ENCODE measurements at regions not wholly inside any gene's neighbourhood (a gene's known extent, or its start where the extent isn't known, plus 50 kb on each side); places are given as distances from the start of the nearest gene placed in this dataset.

DNA sequence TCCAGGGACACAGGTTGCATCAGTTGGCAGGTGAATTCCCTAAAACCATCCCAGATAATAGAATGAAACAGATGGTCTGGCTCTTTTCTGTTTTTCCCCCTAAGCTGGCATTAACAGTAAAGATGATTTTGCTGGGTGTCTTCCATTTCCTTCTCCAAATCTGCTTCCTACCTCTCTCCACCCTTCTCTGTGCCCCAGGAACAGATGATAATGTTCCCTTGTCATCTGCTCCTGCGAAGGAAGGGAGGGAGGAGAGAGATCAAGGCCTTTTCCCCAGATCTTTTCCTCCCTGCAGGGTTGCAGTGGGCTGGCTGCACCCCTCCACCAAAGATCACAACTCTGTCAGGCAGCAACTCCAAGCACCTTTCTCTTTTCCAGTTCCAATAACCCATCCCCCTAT, 156.5 kb upstream of the PRDM1 start:
- H3K9me3 ChIP-seq: no peaks in the 10 kb centered on the region
- H3K27ac ChIP-seq: no peak overlapping the region
- no peaks in the 10 kb centered on the region for H3K4me1 ChIP-seq
- DNase-seq (ENCODE audit: low spot score): no peak
- H3K36me3 ChIP-seq: no peaks in the 10 kb centered on the region
- no peaks in the 10 kb centered on the region for H3K27me3 ChIP-seq
- no peak overlapping the region for H3K4me3 ChIP-seq
- TF ChIP-seq, protein P1, sequence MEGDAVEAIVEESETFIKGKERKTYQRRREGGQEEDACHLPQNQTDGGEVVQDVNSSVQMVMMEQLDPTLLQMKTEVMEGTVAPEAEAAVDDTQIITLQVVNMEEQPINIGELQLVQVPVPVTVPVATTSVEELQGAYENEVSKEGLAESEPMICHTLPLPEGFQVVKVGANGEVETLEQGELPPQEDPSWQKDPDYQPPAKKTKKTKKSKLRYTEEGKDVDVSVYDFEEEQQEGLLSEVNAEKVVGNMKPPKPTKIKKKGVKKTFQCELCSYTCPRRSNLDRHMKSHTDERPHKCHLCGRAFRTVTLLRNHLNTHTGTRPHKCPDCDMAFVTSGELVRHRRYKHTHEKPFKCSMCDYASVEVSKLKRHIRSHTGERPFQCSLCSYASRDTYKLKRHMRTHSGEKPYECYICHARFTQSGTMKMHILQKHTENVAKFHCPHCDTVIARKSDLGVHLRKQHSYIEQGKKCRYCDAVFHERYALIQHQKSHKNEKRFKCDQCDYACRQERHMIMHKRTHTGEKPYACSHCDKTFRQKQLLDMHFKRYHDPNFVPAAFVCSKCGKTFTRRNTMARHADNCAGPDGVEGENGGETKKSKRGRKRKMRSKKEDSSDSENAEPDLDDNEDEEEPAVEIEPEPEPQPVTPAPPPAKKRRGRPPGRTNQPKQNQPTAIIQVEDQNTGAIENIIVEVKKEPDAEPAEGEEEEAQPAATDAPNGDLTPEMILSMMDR (IDR thresholded peaks at IDR 0.05): no peak

DNA sequence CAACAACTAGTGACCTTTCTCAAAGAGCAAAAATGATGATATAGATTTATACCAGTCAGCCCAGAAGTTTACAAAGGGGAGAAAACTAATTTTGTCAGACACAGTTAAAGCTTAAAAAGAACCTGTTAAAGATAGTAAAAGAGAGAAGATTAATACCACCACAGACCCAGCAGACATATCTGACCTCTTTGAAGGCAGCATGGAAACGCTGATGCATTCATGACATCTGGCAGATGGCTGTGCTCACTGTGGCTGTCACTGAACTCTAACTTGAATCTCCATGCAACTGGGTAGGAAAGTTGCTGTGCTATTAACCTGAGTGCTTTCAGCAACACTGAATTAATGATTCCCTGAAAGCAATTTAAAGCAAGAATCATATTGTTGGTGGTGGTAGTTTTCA, 159.8 kb upstream of the PRDM1 start:
- H3K4me1 ChIP-seq: no peaks in the 10 kb centered on the region
- TF ChIP-seq, protein P1 (IDR thresholded peaks at IDR 0.05): no peak
- no peak for DNase-seq (ENCODE audit: low spot score)
- no peak overlapping the region for H3K27ac ChIP-seq
- H3K4me3 ChIP-seq: no peak overlapping the region
- no peaks in the 10 kb centered on the region for H3K27me3 ChIP-seq
- H3K9me3 ChIP-seq: no peaks in the 10 kb centered on the region
- no peaks in the 10 kb centered on the region for H3K36me3 ChIP-seq

DNA sequence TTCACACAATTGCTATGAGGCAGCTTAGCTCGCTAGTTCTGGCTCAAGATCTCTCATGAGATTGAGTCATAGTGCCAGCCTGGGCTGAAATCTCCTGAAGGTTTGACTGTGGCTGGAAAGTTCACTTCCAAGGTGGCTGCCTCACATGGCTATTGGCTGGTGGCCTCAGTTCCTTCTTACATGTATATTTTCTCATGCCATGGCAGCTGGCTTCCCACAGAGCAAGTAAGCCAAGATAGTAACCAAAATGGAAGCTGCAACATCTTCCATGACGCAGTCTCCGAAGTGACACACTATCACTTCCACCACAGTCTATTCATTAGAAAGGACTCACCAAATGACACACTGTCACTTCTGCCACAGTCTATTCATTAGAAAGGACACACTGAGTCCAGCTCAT, 160.4 kb upstream of the PRDM1 start:
- H3K27ac ChIP-seq: no peak overlapping the region
- H3K4me1 ChIP-seq: no peaks in the 10 kb centered on the region
- H3K4me3 ChIP-seq: no peak overlapping the region
- no peaks in the 10 kb centered on the region for H3K36me3 ChIP-seq
- TF ChIP-seq, protein P1 (IDR thresholded peaks at IDR 0.05): no peak
- DNase-seq (ENCODE audit: low spot score): no peak
- H3K27me3 ChIP-seq: no peaks in the 10 kb centered on the region
- H3K9me3 ChIP-seq: no peaks in the 10 kb centered on the region

DNA sequence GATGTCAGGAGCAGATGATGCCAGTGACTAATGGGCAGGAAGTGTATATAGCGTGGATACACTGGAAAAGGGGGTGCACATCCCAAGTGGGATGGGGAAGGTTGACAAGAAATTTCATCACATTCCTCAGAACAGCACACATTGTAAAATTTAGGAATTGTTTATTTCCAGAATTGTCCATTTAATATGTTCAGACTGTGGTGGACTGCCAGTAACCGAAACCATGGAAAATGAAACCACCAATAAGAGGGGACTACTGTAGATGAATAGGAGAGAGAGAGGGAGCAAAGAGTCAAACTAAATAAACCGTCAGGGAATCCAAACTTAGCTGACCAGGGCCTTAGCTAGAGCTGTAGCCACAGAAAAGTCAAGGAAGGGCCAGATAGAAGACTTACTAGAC, 164.4 kb upstream of the PRDM1 start:
- no peaks in the 10 kb centered on the region for H3K4me1 ChIP-seq
- no peaks in the 10 kb centered on the region for H3K9me3 ChIP-seq
- H3K4me3 ChIP-seq: no peak overlapping the region
- no peaks in the 10 kb centered on the region for H3K27me3 ChIP-seq
- no peak overlapping the region for H3K27ac ChIP-seq
- TF ChIP-seq, protein P1 (IDR thresholded peaks at IDR 0.05): no peak
- no peak for DNase-seq (ENCODE audit: low spot score)
- H3K36me3 ChIP-seq: no peaks in the 10 kb centered on the region

DNA sequence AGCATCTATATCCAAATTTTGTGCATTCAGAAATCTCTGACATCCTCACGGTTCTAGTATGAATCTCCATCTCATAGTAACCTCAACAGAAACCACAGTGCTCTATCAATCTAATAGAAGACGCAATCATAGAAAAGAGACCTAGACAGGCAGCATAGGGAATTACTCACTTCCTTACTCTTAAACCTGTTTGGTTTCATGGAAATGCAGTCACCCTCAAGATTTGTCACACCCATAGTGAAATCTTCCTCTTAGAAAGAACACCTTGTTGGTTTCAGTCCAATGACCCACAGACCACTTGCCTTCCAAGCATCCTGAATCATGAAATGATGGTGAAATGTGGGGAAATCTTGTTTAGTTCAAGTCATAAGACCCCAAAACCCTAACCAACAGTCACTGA, 166.1 kb upstream of the PRDM1 start:
- no peaks in the 10 kb centered on the region for H3K36me3 ChIP-seq
- H3K4me1 ChIP-seq: no peaks in the 10 kb centered on the region
- TF ChIP-seq, protein P1 (IDR thresholded peaks at IDR 0.05): no peak
- H3K9me3 ChIP-seq: no peaks in the 10 kb centered on the region
- no peaks in the 10 kb centered on the region for H3K27me3 ChIP-seq
- no peak for DNase-seq (ENCODE audit: low spot score)
- H3K27ac ChIP-seq: no peak overlapping the region
- H3K4me3 ChIP-seq: no peak overlapping the region

DNA sequence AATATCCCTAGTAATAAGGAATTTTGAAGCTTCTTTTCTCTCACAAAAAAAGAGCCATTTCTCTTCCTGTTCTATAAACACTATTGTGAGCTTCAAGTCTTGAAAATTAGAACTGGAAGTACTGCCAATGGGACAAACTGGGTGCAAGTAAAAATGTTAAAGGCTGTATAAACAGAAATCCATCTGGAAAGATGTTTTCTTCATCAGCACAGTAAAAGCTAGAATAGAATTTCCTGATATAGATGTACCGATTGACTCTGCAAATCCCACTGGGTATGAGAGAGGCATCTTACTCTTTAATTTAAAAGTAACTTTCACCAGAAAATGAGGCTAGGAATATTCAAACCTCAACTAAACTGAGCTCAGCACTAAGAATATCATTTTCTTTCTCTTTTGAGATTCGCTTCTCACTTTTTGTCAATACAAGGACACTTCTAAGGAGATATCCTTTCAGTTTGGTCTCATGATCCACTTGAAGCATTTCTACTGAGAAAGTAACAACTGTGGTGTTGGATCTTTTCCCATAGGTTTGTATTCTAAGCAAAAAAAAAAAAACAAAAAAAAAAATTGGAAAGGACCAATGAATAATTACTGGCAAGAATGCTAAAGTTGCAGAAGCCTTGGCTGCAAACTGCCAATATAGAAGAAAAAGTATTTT, 169.0 kb upstream of the PRDM1 start:
- Histone ChIP-seq H3K4me3 (no peak overlapping the region), H3K4me1 (no peaks in the 10 kb centered on the region), H3K27me3 (no peaks in the 10 kb centered on the region), H3K36me3 (no peaks in the 10 kb centered on the region), H3K27ac (peak overlapping the region in 1 of 2 donors; percentile 20), H3K9me3 (no peaks in the 10 kb centered on the region)
- TF ChIP-seq, protein P1 (IDR thresholded peaks at IDR 0.05): no peak
- DNase-seq (ENCODE audit: low spot score): no peak
